IMR-90 (cell line): ENCODE measurements at regions not wholly inside any gene's neighbourhood (a gene's known extent, or its start where the extent isn't known, plus 50 kb on each side); places are given as distances from the start of the nearest gene placed in this dataset.

Experiments used
- ATAC-seq: fragments of 200-7000 bp; cut with Tn5 transposase; 2 replicates; pipeline ENCODE4 v1.9.1; 2020; ENCODE audit warnings: low read depth, mild to moderate bottlenecking, moderate library complexity
- BruUV-seq: library from RNA; stranded (reverse); fragments of 400-500 nt; replicated peaks from 2 replicates; lab custom pipeline; 2021; lab: Mats Ljungman, UMichigan
- CTCF ChIA-PET: fragments of 300-600 bp; formaldehyde crosslinking; extraction: SDS; loops from one replicate; lab custom pipeline; 2021; ENCODE audit warnings: antibody characterized with exemption; lab: Yijun Ruan, JAX
- POLR2A ChIA-PET: fragments of 300-600 bp; sonication (Branson Sonifier 250); formaldehyde crosslinking; loops from one replicate; lab custom pipeline; 2022; ENCODE audit warnings: antibody characterized with exemption; ENCODE audit not compliant: unreplicated experiment; lab: Charles Lee
- DNase-seq: peaks from one replicate; pipeline ENCODE4 v3.0.0; 2013
- H2AFZ ChIP-seq: replicated peaks from 2 replicates; pipeline ENCODE3; 2013; ENCODE audit warnings: low read length, mild to moderate bottlenecking; ENCODE audit not compliant: poor library complexity
- H2AK5ac ChIP-seq: 2 replicates; pipeline ENCODE4 v1.6.1; 2013; ENCODE audit warnings: low read depth, low read length, inconsistent platforms
- H2AK9ac ChIP-seq: replicated peaks from 2 replicates; pipeline ENCODE3; 2013; ENCODE audit warnings: mild to moderate bottlenecking, low read depth, low read length, moderate library complexity; ENCODE audit not compliant: poor library complexity
- H2BK120ac ChIP-seq: 2 replicates; pipeline ENCODE4 v1.6.1; 2013; ENCODE audit warnings: low read depth, low read length, inconsistent platforms
- H2BK15ac ChIP-seq: 3 replicates; pipeline ENCODE4 v1.6.1; 2013; ENCODE audit warnings: low read depth, low read length, inconsistent platforms
- H2BK20ac ChIP-seq: 2 replicates; pipeline ENCODE4 v1.6.1; 2013; ENCODE audit warnings: low read depth, mild to moderate bottlenecking, inconsistent platforms, low read length, moderate library complexity
- H2BK5ac ChIP-seq: 2 replicates; pipeline ENCODE4 v1.6.1; 2013; ENCODE audit warnings: mild to moderate bottlenecking, low read depth, low read length, inconsistent platforms; ENCODE audit not compliant: poor library complexity, severe bottlenecking
- H3K14ac ChIP-seq: replicated peaks from 2 replicates; pipeline ENCODE4 v1.6.1; 2013; ENCODE audit warnings: low read depth, low read length, inconsistent platforms
- H3K18ac ChIP-seq: 2 replicates; pipeline ENCODE4 v1.6.1; 2013; ENCODE audit warnings: low read depth, low read length, control low read depth
- H3K23ac ChIP-seq: 2 replicates; pipeline ENCODE4 v1.6.1; 2013; ENCODE audit warnings: low read depth, low read length, inconsistent platforms
- H3K27ac ChIP-seq: 2 replicates; pipeline ENCODE4 v1.5.1; 2013; ENCODE audit warnings: mild to moderate bottlenecking, control low read depth, low read length; ENCODE audit not compliant: insufficient read depth
- H3K27me3 ChIP-seq: 2 replicates; pipeline ENCODE4 v1.6.1; 2013; ENCODE audit warnings: low read length; ENCODE audit not compliant: control insufficient read depth, insufficient read depth
- H3K36me3 ChIP-seq: 2 replicates; pipeline ENCODE4 v1.6.1; 2013; ENCODE audit warnings: low read length, mixed read lengths; ENCODE audit not compliant: control insufficient read depth, insufficient read depth
- H3K4ac ChIP-seq: 2 replicates; pipeline ENCODE4 v1.6.1; 2013; ENCODE audit warnings: low read depth, low read length, inconsistent platforms
- H3K4me1 ChIP-seq: 2 replicates; pipeline ENCODE4 v1.6.1; 2013; ENCODE audit warnings: low read length, mixed read lengths; ENCODE audit not compliant: control insufficient read depth, insufficient read depth
- H3K4me2 ChIP-seq: 2 replicates; pipeline ENCODE4 v1.6.1; 2013; ENCODE audit warnings: low read depth, mild to moderate bottlenecking, control low read depth, low read length, moderate library complexity
- H3K4me3 ChIP-seq: 2 replicates; pipeline ENCODE4 v1.5.1; 2013; ENCODE audit warnings: low read depth, mild to moderate bottlenecking, control low read depth, low read length, moderate library complexity; ENCODE audit not compliant: insufficient read depth
- H3K56ac ChIP-seq: 2 replicates; pipeline ENCODE4 v1.6.1; 2013; ENCODE audit warnings: low read length, inconsistent platforms; ENCODE audit not compliant: insufficient read depth; ENCODE audit errors: extremely low read depth
- H3K79me1 ChIP-seq, 2 experiments: 2 replicates each; pipeline ENCODE4 v1.6.1; 2013; ENCODE audit warnings: low read length in 2 of 2, inconsistent platforms in 1 of 2, low read depth in 1 of 2
- H3K9ac ChIP-seq: 2 replicates; pipeline ENCODE4 v1.6.1; 2013; ENCODE audit warnings: low read depth, low read length, control low read depth
- H3K9me1 ChIP-seq: 2 replicates; pipeline ENCODE4 v1.6.1; 2013; ENCODE audit warnings: low read length, inconsistent platforms; ENCODE audit not compliant: insufficient read depth
- H3K9me3 ChIP-seq: 2 replicates; pipeline ENCODE4 v1.6.1; 2013; ENCODE audit warnings: low read length; ENCODE audit not compliant: control insufficient read depth, insufficient read depth
- H4K20me1 ChIP-seq: 2 replicates; pipeline ENCODE4 v1.6.1; 2013; ENCODE audit warnings: low read length, inconsistent platforms; ENCODE audit not compliant: insufficient read depth
- H4K5ac ChIP-seq: 2 replicates; pipeline ENCODE4 v1.6.1; 2013; ENCODE audit warnings: mild to moderate bottlenecking, low read depth, low read length, control low read depth
- H4K8ac ChIP-seq, 2 experiments: 2 replicates each; pipeline ENCODE4 v1.6.1; 2013; ENCODE audit warnings: low read depth in 2 of 2, low read length in 2 of 2, control low read depth in 1 of 2, inconsistent platforms in 1 of 2
- H4K91ac ChIP-seq: 2 replicates; pipeline ENCODE4 v1.6.1; 2013; ENCODE audit warnings: low read depth, low read length, inconsistent platforms; ENCODE audit not compliant: insufficient read depth
- BHLHE40 ChIP-seq: fragments of 150-350 bp; IDR thresholded peaks from 2 replicates; pipeline ENCODE4 v1.6.1; 2016; ENCODE audit warnings: mild to moderate bottlenecking, low read depth, low read length
- CEBPB ChIP-seq: IDR thresholded peaks from 2 replicates; pipeline ENCODE4 v1.6.1; 2012; ENCODE audit warnings: low read depth, low read length, improper control_type of control experiment
- FOS ChIP-seq: fragments of 150-350 bp; IDR thresholded peaks from 2 replicates; pipeline ENCODE4 v1.6.1; 2016; ENCODE audit warnings: low read depth, low read length
- MAFK ChIP-seq: IDR thresholded peaks from 2 replicates; pipeline ENCODE4 v1.6.1; 2012; ENCODE audit warnings: low read depth, low read length, improper control_type of control experiment
- MAZ ChIP-seq: IDR thresholded peaks from 2 replicates; pipeline ENCODE4 v1.6.1; 2012; ENCODE audit warnings: low read depth, mild to moderate bottlenecking, low read length, improper control_type of control experiment, moderate library complexity, borderline replicate concordance
- MXI1 ChIP-seq: IDR thresholded peaks from 2 replicates; pipeline ENCODE4 v1.6.1; 2012; ENCODE audit warnings: low read depth, mild to moderate bottlenecking, low read length, moderate library complexity, borderline replicate concordance
- NFE2L2 ChIP-seq: fragments of 150-350 bp; IDR thresholded peaks from 2 replicates; pipeline ENCODE4 v1.6.1; 2016; ENCODE audit warnings: low read depth, mild to moderate bottlenecking, low read length
- POLR2A ChIP-seq: IDR thresholded peaks from 2 replicates; pipeline ENCODE4 v1.6.1; 2012; ENCODE audit warnings: mild to moderate bottlenecking, low read depth, low read length
- RAD21 ChIP-seq: IDR thresholded peaks from 2 replicates; pipeline ENCODE4 v1.6.1; 2012; ENCODE audit warnings: low read length, improper control_type of control experiment
- RFX5 ChIP-seq: IDR thresholded peaks from 2 replicates; pipeline ENCODE4 v1.8.0; 2012; ENCODE audit warnings: low read depth, mild to moderate bottlenecking, low read length, moderate library complexity
- SMC3 ChIP-seq: fragments of 150-350 bp; IDR thresholded peaks from 2 replicates; pipeline ENCODE4 v1.6.1; 2016; ENCODE audit warnings: low read depth, mild to moderate bottlenecking, antibody characterized with exemption, low read length, moderate library complexity
- USF2 ChIP-seq: fragments of 150-350 bp; IDR thresholded peaks from 2 replicates; pipeline ENCODE4 v1.6.1; 2017; ENCODE audit warnings: mild to moderate bottlenecking, antibody characterized with exemption, low read length, low read depth
- WGBS, 2 experiments: methylation state at CpG; one replicate each; pipeline versions ENCODE4 v1.1.5 to v1.1.7; 2013; ENCODE audit warnings: missing lambda C conversion rate in 2 of 2; ENCODE audit not compliant: insufficient read length in 1 of 2; ENCODE audit errors: extremely low coverage in 2 of 2; 5-methylcytosine and 5-hydroxymethylcytosine counted together
- dilution Hi-C: fragments of 300-500 bp; cut with HindIII; formaldehyde crosslinking; loops from one replicate; pipeline ENCODE4 v1.14.3; 2018; ENCODE audit warnings: low sequenced_read_pairs; ENCODE audit not compliant: unreplicated experiment
- in situ Hi-C: fragments of 300-500 bp; cut with MboI; formaldehyde crosslinking; loops from 3 replicates; pipeline ENCODE4 v1.14.3; 2019; ENCODE audit warnings: low sequenced_read_pairs, inconsistent platforms, mixed read lengths
- intact Hi-C: fragments of 100-400 bp; cut with micrococcal nuclease; formaldehyde crosslinking; loops from 2 replicates; pipeline ENCODE4 v1.10.0; 2022

DNA sequence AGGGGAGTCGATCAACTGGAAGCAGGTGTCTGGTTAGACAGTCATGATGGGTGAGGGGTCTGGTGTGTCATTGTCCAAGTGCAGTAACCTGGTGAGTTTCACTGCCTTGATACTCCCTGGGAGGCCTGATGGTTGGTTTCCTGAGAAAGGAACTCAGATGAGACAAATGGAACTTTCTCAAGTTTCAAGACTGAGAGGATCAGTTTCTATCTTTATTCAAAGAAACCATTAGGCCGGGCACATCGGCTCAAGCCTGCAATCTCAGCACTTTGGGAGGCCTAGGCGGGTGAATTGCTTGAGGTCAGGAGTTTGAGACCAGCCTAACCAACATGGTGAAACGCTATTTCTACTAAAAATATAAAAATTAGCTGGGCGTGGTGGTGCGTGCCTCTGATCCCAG, 776.1 kb downstream of the AACS start:
- Histone ChIP-seq H3K56ac (no peak overlapping the region), H4K91ac (no peak overlapping the region), H3K27me3 (no peaks in the 10 kb centered on the region), H4K8ac (no peak overlapping the region), H4K20me1 (no peaks in the 10 kb centered on the region), H3K27ac (no peak overlapping the region), H3K4me1 (no peaks in the 10 kb centered on the region), H3K79me1 (no peaks in the 10 kb centered on the region), H3K4me2 (no peak overlapping the region), H3K9me3 (peaks cover 23% of the 10 kb centered on the region), H2AK5ac (no peak overlapping the region), H3K9ac (no peak overlapping the region), H3K9me1 (no peaks in the 10 kb centered on the region), H2BK5ac (no peak overlapping the region), H2BK120ac (no peak overlapping the region), H2AK9ac (no peak overlapping the region), H4K5ac (no peak overlapping the region), H2BK20ac (no peak overlapping the region), H3K4ac (no peak overlapping the region), H3K4me3 (no peak overlapping the region), H2AFZ (no peak overlapping the region), H2BK15ac (no peak overlapping the region), H3K18ac (no peak overlapping the region), H3K36me3 (no peaks in the 10 kb centered on the region), H3K14ac (no peak overlapping the region), H3K23ac (no peak overlapping the region)
- no peak for DNase-seq
- intact Hi-C loops (no loop called here), dilution Hi-C loops (no loop called here), in situ Hi-C loops (no loop called here)
- ATAC-seq: no peak
- ChIA-PET POLR2A (no interaction called here), CTCF (no interaction called here)
- BruUV-seq: no TSS peak
- WGBS, 2 experiments: no CpG with 5 or more reads among the region's 7 CpGs
- TF ChIP-seq USF2: no peak
- TF ChIP-seq NFE2L2: no peak
- TF ChIP-seq RFX5: no peak
- TF ChIP-seq POLR2A: no peak
- TF ChIP-seq MAFK: no peak
- TF ChIP-seq MAZ: no peak
- TF ChIP-seq MXI1: no peak
- no peak for TF ChIP-seq CEBPB
- TF ChIP-seq RAD21: no peak
- no peak for TF ChIP-seq FOS
- TF ChIP-seq SMC3: no peak
- TF ChIP-seq BHLHE40: no peak
